Thoracic aorta (tissue), 2 donors: ENCODE measurements at regions not wholly inside any gene's neighbourhood (a gene's known extent, or its start where the extent isn't known, plus 50 kb on each side); places are given as distances from the start of the nearest gene placed in this dataset.

Experiments
- ATAC-seq: fragments of 150-250 bp; one replicate; pipeline ENCODE4 v1.8.0; 2017; ENCODE audit warnings: low read depth; ENCODE audit not compliant: insufficient number of reproducible peaks, low FRiP score
- DNase-seq: peaks from one replicate; pipeline ENCODE4 v3.0.0-alpha.2; 2020; ENCODE audit warnings: low spot score
- H3K27ac ChIP-seq, 2 donors: fragments of 200-600 bp; sonication (generic); 1 replicate in 1 of 2; 2 replicates in 1 of 2; pipeline ENCODE4 v1.5.1; 2016; ENCODE audit warnings: mild to moderate bottlenecking in 2 of 2, moderate library complexity in 2 of 2
- H3K27me3 ChIP-seq: fragments of 200-600 bp; sonication (generic); replicated peaks from 2 replicates; pipeline ENCODE4 v1.6.0; 2016; ENCODE audit warnings: mild to moderate bottlenecking; ENCODE audit not compliant: insufficient read depth
- H3K36me3 ChIP-seq: fragments of 200-600 bp; sonication (generic); one replicate; pipeline ENCODE4 v1.5.1; 2016
- H3K4me1 ChIP-seq, 2 donors: fragments of 200-600 bp; sonication (generic); 1 replicate in 1 of 2; 2 replicates in 1 of 2; pipeline versions ENCODE4 v1.5.1 to v1.6.0; 2016; ENCODE audit warnings: low read depth in 2 of 2, mild to moderate bottlenecking in 1 of 2; ENCODE audit not compliant: control insufficient read depth in 1 of 2
- H3K4me3 ChIP-seq: fragments of 200-600 bp; sonication (generic); 2 replicates; pipeline ENCODE4 v1.5.1; 2016; ENCODE audit warnings: mild to moderate bottlenecking
- H3K9me3 ChIP-seq: fragments of 200-600 bp; sonication (generic); 2 replicates; pipeline ENCODE4 v1.5.1; 2016
- TF ChIP-seq, protein P1 (sequence below): fragments of 200-600 bp; sonication (generic); IDR thresholded peaks from one replicate; pipeline ENCODE4 v1.5.1; 2019; ENCODE audit warnings: antibody characterized with exemption

DNA sequence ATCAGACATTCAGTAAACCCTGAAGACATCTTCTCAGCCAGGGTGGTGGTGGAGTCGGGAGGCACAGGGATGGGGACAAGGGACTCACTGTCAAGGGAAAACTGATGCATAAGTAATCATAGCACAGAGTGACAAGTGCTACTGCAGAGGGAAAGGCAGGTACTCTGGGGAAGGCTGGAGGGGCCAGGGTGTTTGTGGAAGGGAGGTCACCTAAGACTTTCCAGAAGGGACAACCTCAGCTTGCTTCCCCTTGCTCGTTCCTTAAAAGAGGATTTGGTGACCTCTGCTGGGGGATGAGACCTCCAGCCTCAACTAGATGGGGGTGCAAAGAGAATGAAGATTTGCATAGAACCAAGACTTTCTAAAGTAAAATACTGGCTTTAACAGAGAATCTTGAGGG lies 99.5 kb downstream of the SLC4A3 start:
- DNase-seq: no peak
- no peaks in the 10 kb centered on the region for H3K36me3 ChIP-seq
- H3K27ac ChIP-seq: no peak overlapping the region
- H3K9me3 ChIP-seq: no peaks in the 10 kb centered on the region
- H3K4me3 ChIP-seq: no peak overlapping the region
- H3K4me1 ChIP-seq: no peaks in the 10 kb centered on the region
- TF ChIP-seq, protein P1, sequence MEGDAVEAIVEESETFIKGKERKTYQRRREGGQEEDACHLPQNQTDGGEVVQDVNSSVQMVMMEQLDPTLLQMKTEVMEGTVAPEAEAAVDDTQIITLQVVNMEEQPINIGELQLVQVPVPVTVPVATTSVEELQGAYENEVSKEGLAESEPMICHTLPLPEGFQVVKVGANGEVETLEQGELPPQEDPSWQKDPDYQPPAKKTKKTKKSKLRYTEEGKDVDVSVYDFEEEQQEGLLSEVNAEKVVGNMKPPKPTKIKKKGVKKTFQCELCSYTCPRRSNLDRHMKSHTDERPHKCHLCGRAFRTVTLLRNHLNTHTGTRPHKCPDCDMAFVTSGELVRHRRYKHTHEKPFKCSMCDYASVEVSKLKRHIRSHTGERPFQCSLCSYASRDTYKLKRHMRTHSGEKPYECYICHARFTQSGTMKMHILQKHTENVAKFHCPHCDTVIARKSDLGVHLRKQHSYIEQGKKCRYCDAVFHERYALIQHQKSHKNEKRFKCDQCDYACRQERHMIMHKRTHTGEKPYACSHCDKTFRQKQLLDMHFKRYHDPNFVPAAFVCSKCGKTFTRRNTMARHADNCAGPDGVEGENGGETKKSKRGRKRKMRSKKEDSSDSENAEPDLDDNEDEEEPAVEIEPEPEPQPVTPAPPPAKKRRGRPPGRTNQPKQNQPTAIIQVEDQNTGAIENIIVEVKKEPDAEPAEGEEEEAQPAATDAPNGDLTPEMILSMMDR: no peak
- no peaks in the 10 kb centered on the region for H3K27me3 ChIP-seq
- ATAC-seq: no peak

GRCh38 chr2:219727771-219728429 lies 100.5 kb downstream of the SLC4A3 start:
- no peak overlapping the region for H3K4me3 ChIP-seq
- H3K9me3 ChIP-seq: no peaks in the 10 kb centered on the region
- no peak for DNase-seq
- H3K27ac ChIP-seq: no peak overlapping the region
- ATAC-seq: no peak
- H3K4me1 ChIP-seq: no peaks in the 10 kb centered on the region
- no peaks in the 10 kb centered on the region for H3K36me3 ChIP-seq
- TF ChIP-seq, protein P1: no peak
- no peaks in the 10 kb centered on the region for H3K27me3 ChIP-seq

- Histone ChIP-seq H3K27ac (no peak overlapping the region), H3K9me3 (no peaks in the 10 kb centered on the region), H3K27me3 (no peaks in the 10 kb centered on the region), H3K4me1 (no peaks in the 10 kb centered on the region), H3K4me3 (no peak overlapping the region), H3K36me3 (no peaks in the 10 kb centered on the region)
- no peak for ATAC-seq
- TF ChIP-seq, protein P1: no peak
- DNase-seq: no peak
These were observed 101.6 kb downstream of the SLC4A3 start for GRCh38 chr2:219728991-219729487.

- TF ChIP-seq, protein P1: no peak
- H3K9me3 ChIP-seq: no peaks in the 10 kb centered on the region
- ATAC-seq: no peak
- DNase-seq: no peak
- H3K4me1 ChIP-seq: no peaks in the 10 kb centered on the region
- H3K36me3 ChIP-seq: no peaks in the 10 kb centered on the region
- no peaks in the 10 kb centered on the region for H3K27me3 ChIP-seq
- H3K27ac ChIP-seq: no peak overlapping the region
- H3K4me3 ChIP-seq: no peak overlapping the region
These were observed 103.7 kb downstream of the SLC4A3 start for GRCh38 chr2:219731173-219731572.

DNA sequence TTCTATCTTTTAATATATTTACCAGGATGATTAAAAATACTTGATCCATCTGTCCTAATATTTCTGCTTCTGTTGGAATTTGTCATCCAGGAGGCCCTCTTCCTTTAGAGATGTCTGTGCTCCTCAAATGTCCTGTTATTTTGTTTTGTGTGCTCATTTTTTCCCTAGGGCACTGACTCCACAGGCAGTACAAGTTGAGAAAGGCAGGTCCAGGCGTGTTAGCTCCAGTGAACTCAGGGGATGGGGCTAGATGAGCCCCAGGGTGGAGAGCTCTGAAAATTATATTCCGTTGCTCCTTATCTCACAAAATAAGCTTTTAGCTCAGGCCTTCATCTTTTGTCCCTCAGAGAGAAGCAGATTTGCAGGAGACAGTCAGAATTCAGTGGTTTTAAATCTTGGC lies 105.7 kb downstream of the SLC4A3 start:
- TF ChIP-seq, protein P1: no peak
- H3K27me3 ChIP-seq: no peaks in the 10 kb centered on the region
- no peak overlapping the region for H3K4me3 ChIP-seq
- no peaks in the 10 kb centered on the region for H3K36me3 ChIP-seq
- DNase-seq: no peak
- no peaks in the 10 kb centered on the region for H3K4me1 ChIP-seq
- no peaks in the 10 kb centered on the region for H3K9me3 ChIP-seq
- no peak for ATAC-seq
- H3K27ac ChIP-seq: no peak overlapping the region
